CD1c-positive myeloid dendritic cell (primary cell): ENCODE measurements at regions not wholly inside any gene's neighbourhood (a gene's known extent, or its start where the extent isn't known, plus 50 kb on each side); places are given as distances from the start of the nearest gene placed in this dataset.

Experiments used
- DNase-seq: peaks from one replicate; pipeline ENCODE4 v3.0.0-alpha.2; 2016; ENCODE audit errors: extremely low spot score

DNA sequence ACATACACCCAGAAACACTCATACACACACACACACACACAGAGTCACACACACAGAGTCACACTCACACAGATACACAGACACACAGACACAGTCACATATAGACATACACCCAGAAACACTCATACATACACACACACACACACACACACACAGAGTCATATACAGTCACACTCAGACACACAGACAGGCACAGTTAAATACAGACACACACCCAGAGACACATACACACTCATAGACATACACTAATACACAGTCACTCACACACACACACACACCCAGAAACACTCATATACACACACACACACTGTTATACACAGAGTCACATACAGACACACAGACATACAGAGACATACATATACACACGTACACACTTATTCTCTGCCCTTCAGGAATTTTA, 250.9 kb downstream of the QKI start:
- DNase-seq = no peak

DNA sequence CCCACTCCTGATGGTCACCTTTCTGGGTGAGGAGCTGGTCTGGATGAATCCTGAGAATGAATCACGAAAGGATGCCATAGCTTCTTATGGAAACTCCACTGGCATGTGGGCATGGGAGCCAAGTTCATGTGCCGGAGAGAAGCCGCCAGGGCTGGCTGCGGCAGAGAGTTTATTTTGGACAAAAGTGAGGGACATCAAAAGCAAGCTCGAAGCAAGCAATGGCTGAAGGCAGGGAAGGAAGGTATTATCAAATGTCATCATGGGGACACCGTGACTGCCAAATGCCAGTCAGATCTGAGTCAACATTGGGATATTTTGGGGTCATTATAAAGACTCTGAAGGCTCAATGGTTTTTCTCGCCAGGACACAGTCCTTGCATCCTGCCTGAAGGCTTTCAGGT, 249.1 kb downstream of the QKI start:
- no peak for DNase-seq

DNA sequence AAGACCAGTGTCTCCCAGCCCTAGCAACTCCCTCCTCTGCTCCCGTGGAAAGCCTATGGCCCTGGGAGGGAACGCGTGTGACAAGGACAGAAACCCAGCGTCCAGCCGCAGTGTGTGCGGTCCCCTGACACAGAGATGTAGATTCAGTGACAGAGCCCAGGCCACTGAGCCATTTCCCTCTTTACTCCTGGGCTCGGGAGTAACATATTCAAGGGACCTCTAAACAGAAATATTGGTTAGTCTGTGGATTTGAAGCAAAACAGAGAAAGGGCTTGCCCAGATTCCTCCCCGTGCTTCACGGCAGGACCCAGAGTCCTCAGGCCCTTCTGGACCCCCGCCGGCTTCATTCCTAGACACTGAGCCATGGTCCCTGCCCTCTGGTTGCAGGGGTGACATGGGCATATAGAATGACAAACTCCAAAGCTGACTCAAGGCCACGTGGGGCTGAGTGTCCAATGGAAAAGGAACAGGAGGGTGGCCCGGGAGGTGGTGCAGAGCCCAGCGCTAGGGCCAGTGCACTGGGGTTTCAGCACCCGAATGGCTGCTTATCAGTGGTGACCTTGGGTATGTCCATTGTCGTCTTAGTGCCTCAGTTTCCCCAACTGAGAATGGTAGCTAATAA, 248.2 kb downstream of the QKI start:
- DNase-seq = no peak

DNA sequence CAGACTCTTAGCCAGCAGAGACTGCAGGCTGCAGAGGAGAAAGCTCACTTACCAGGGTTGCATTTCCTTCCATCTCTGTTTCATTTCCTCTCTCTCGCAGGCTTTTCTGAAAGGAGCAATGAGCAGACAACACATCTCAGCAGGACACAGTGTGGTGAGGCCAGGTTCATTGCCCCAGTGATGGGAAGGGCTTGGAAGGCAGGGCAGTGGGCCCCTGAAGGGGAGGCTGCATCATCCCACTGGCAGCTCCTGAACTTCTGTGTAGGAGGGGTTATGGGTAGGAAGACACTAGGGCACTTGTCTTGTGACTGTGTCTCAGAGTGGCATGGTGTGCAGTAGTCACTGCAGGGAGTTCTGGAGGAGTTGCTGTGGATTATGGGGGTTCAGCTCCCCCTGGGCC, 246.8 kb downstream of the QKI start:
- DNase-seq = peak; percentile 67

DNA sequence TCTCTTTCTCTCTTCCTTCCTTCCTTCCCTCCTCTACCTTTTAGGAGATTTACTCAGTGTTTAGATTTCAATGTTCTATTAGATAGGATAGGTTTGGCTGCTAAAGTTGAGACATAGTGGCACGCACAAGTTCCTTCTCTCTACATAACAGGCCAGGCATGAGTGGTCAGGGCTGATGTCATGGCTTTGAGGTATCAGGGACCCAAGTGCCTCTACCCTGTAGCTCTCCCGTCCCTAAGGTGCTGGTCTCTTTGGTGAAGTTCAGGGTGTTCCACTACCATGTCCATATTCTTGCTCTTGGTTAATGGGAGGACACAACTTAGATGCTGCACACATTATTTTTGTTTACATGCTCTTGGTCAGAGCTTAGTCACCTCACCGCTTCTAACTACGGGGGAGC, 245.3 kb downstream of the QKI start:
- no peak for DNase-seq

DNA sequence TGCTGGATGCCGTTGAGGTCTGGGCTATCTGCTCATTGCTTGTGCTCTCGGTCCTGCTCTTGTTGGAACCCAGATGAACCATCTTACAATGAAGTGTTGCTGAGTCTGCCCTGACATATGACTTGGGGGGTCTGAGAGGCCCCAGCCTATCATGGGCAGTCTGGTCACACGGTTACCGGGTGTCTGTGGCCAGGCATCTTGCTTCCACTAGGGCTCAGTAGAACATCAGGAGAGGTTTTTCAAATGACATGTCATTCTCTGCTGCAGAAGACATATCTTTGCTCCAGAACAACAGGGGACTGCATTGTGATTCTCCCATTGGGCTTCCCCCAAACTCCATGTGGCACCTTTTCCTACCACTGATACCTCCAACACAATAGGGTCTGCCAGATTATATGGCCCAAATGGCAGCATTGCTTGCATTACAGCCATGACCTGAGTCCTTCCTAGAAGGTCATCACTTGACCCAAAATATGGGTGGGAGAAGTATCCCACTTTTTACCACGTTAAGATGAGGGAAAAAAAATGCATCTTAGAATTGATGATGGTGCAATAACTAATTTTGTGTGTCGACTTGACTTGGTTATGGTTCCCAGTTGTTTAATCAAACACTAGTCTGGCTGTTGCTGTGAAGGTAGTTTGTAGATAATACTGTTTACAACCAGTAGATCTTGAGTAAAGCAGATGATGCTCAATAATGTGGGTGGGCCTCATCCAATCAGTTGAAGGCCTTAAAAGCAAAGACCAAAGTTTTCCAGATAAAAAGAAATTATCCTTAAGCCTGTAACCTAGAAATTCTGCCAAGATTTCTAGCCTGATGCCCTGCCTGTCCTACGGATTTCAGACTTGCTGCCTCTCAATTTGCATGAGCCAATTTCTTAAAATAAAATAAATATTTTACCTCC, 241.0 kb downstream of the QKI start:
- DNase-seq = no peak

DNA sequence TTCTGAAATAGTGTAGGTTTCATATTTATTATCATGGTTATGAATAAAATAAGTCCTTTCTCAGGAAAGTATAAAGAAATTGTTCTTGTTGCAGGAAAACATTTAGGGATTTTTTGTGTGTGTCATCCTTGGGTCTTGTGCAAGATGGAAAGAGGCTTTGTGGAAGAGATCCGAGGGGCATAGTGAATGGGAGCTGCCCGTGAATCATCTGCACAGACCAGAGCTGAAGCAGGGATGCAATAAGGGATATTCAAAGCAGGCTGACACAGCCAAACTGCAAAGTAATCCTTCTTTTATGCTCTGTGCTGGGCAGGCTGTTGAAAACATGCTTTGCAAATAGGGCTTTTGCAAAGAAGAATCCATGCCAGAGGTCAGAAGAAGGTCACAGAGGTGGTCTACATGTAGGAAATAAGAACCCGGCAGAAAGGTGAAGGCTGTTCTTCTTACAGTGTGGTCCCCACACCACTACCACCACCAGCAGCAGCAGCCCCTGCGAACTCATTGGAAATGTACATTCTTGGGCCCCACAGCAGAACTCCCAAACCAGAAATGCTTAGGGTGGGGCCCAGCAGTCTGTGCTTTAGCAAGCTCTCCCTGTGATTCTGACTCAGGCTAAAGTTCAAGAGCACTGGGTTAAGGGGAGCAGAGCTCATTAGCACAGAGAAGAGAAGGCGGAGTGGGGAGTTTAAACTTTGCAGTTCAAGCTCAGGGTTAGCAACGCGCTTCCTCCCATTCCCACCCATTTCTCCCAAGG, 237.6 kb downstream of the QKI start:
- DNase-seq = no peak

DNA sequence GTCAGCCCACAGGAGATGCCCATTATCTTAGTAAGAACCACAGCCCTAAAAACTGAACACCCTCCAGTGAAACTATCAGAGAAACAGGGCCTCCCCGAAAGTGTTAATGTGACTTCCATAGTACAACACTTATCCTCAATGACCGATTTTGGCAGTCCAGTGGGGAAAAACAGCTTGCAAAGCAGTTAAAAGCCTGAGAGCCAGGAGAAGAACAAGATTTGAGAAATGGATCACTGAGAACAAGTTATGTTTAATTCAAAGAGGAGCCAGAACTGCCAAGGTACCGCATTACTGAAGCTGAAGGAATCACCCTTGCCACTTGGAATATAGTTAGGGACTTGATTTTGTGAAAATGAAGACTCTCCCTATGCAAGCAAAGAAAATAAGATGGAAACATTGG, 236.9 kb downstream of the QKI start:
- DNase-seq = no peak

DNA sequence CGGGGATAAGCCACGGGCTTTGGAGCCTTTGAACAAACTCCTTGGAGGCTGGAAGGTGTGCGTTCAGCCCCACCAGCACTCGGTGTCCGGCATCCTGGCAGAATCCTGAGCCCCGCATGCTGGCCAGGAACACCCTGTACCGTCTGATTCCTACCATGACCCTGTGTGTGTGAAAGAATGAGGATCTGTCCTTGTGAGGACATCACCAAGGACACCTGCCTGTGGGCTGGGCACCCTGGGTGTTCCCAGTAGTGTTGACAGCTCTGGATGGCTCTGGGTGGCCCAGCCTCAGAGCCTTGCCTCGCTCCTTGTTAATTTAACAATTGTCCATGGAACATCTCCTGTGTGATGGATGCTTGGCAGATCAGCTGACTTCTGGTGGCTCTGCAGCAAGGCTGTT, 234.3 kb downstream of the QKI start:
- no peak for DNase-seq

DNA sequence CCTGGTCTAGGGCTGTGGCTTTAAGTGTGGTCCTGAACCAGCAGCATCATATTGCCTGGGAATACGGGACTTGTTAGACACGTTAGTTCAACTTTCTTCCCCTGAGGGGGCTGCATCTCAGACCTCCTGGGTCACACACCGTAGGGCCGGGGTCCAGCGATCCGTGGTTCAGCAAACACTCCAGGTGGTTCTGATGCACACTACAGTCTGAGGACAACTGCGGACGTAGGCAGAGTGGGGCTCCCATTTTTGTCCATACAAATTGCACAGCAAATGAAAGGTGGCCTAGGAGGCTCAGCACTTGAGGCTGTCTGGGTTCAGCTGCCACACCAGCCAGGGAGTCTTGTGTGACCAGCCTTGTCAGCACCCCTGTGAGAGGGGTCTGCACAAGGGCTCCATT, 233.1 kb downstream of the QKI start:
- DNase-seq = no peak

DNA sequence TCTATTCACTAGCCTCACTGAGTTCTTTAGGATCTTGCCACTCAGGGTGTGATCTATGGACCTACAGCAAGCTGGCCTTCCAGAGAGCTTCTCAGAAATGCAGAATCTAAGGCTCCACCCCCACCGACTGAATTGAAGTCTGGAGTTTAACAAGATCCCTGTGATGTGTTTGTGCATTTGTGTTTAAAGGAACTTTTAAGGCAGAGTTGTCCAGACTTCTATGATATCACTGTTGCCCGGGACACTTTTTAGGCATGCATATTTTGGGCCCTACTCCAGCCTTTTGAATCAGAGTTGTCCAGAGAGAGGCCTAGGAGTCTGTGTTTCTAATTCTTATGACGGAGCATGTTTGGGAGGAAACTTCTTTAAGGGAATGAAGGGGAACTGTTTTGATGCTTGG, 232.3 kb downstream of the QKI start:
- no peak for DNase-seq

DNA sequence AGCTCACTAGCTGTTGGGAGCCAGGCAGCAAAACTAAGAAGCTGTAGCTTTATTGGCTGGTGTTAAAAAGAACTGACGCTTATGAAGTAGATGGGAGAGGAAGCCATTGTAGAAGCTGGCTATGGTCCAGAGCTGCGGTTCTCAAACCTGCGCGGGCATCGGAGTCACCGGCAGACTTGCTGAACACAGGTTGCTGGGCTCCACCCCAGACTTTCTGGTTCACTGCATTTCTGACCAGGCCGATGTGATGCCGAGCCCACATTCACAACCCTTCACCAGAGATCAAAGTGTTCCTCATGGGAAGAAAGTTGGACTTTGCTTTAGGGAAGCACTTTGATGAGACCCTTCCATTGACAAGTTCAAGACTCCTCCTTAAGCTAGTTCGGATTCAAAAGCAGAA, 231.6 kb downstream of the QKI start:
- no peak for DNase-seq

DNA sequence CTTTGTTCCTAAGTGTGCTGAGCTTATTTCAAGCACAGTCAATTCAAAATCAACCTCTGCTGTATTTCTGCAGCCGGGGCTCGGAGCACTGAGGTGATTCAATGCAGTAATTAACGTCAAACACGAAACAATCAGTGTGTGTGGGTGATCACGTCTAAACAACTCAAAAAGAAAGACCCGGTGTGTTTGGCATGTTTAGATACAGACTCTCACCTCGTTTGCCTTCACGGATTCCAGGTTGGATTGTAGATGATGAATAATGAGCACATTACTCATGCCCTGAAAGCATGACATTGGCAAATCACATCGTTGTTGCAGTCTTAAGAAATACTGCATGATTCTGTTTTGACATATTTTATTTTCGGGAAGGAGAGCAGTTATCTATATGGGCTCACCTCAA, 231.0 kb downstream of the QKI start:
- no peak for DNase-seq

DNA sequence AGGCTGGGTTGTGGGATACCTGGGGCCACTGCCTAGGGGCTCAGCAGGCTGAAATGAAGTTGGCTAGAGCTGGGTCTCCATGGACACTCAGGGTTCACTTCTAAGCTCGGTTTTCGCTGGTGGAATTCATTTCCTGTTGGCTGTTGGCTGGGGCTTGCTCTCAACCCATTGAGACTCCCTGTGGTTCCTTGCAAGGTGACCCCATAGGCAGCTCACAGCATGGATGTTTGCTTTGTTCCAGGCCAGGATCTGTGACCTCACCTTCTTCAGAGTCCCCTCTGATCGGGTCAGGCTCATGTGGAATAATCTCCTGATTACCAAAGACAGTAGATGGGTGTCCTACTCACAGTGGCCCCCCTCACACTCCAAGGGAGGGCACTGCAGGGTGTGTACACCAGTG, 229.3 kb downstream of the QKI start:
- no peak for DNase-seq

DNA sequence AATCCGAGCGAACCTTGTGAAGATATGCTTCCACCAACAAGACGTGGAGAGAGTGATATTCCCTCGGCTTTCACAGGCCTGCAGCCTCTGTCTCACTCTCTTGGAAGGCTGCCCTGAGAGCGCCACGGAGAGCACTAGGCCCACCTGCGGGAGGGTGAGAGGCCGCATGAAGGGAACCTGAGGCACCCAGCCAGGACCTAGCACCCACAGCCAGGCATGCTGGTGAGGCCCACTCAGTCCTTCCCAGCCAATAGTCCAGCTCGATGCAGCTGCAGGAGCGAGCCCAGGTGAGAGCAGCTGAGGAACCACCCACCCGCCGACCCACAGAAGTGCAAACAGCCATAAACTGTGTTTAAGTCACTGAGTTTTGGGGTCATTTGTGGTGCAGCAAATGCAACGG, 227.2 kb downstream of the QKI start:
- no peak for DNase-seq

DNA sequence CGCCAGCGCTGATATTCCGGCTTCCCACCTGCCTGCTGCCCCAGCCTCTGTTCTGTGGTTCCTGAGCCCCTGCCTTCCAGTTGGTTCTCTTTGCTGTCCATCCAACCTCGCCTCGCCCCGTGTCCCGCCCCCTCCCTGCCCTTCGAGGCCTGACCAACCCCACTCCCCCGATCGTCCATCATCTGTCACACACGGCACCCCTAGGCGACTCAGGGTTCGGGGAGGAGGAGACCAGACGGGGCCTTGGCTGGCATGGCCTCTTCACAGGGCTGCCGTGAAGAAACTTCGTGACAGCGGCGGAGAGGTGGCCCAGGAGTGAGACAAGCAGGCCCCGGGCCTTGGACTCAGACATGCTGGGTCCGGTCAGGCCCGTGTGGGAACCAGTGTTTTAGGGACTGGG, 226.1 kb downstream of the QKI start:
- DNase-seq = no peak

DNA sequence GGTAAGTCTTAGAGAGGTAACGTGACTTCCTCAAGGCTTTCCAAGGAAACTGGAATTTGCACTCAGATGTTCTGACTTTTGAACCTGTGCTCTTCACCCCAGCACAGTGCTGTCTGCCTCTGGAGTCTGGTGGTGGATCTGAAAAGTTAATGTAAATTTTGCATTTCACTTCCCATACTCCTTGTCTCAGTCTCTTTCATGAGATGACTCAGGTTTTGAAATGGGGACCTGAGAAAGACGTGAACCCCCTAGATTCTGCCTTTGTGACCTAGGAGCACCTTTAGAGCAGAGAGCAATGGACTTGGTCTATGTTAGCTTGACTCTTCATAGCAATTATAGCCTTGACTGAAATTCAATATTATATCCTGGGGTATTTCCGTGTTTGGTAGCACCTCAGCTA, 223.0 kb downstream of the QKI start:
- DNase-seq = peak; percentile 60

DNA sequence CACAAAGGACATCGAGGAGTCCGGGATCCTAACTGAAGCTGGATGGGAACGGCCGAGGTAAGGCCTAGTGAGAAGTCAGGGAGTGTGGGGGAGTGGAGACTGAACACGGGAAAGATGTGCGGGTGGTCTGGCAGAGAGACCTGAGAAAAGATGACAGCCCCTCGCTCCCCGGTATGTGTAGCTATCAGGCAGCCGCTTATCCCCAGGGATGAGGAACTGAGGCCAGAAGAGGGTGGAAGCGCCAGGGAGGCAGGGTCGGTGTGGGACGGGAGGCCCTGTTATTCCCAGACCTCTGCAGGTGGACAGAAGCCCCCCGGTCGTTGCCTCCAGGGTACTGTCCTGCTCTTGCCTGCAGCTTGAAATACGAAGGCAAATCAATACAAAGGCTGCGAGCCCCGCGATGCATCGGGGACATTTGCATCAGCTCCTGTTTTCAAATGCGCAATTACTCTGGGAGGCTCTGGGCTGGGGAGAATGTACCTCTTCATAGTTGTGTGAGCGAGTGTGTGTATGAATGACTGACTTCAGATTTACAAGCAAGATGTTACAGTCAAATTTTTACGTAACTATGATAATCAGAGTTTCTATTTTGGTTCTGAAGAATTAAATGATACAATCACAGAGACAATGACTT, 221.3 kb downstream of the QKI start:
- DNase-seq = no peak

DNA sequence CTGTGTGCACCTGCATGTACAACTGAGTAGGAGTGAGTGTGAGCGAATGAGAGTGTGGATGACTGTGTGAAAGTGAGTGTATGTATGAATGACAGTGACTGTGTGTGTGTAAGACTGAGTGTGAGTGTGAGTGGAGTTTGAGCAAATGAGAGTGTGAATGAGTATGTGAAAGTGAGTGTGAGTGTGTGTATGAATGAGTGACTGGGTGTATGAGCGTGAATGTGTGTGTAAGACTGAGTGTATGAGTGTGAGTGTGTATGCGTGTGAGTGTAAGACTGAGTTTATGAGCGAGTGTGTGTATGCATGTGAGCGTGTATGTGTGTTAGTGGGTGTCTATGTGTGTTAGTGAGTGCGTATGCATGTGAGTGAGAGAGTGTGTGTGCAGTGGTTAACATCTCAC, 220.8 kb downstream of the QKI start:
- DNase-seq = no peak

DNA sequence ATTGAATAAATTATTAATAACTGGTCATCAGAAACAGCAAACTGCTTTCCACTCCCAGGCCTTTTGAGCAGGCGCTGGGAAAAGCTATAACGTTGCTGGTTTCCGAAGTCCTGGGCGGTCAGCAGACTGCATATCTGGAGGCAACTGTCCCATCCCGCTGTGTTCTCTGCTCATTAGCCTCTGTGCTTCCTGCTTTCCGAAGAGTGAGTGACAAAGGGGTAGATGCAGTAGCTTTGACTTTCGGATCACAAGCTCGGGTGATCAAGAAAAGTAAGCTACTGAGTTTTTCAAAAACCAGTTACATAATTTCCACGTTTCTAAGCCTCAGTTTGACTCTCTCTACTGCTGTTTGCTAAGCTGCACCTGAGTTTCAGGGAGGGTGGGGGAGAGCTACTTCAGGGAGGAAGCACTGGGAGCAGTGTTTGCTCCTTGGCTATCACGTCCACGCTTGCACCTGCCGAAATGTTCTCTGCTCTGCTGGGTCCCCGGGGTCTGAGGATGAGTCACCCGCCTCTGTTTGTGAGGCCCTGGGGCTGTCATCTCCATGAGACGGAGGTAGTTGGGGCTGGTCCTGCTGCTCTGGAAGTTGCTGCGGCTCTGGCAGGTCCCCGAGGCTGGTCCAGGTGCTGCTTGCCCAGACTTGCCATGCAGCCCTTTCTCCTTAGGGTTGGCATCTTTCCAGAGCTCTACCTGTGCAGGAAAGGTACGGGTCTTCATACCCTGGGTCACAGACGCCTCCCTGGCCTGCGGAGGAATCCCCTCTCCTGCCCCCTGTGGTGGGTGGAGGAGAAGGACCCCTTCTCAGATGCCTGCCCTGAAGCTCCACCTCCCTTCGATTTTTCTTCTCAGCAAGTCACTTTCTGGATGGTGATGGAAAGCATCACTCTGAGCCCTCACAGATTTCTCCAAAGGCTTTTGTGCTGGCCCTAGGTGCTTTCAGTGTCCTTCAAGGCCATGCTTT, 220.0 kb downstream of the QKI start:
- no peak for DNase-seq

DNA sequence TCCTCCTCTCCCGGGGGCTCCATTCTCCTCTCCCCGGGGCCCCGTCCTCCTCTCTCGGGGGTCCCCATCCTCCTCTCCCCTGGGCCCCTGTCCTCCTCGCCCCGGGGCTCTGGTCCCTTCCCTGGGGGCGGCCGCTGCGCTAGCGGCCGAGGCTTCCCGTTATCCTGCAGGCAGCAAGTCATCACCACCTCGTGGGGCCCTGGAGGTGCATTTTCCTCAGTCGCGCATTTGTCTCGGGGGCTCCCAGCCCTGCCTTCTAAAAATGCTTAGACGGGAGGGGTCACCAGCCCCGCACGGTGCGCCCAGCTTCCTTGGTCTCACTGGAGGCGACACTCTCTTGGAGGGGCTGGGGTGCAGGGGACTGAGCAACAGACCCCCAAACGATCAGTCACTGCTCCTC, 216.5 kb downstream of the QKI start:
- DNase-seq = no peak
